Esophagus squamous epithelium (tissue), 4 donors: ENCODE measurements at regions not wholly inside any gene's neighbourhood (a gene's known extent, or its start where the extent isn't known, plus 50 kb on each side); places are given as distances from the start of the nearest gene placed in this dataset.

Source experiments
- CTCF ChIP-seq, 6 experiments: fragments of 450-650 bp in 4 of 6; fragments of 200-600 bp in 2 of 6; sonication (generic) in 2 of 6; IDR thresholded peaks; one replicate each; pipeline ENCODE4 v1.5.1; 2016 to 2019; ENCODE audit warnings: antibody characterized with exemption in 6 of 6, mild to moderate bottlenecking in 4 of 6, moderate library complexity in 4 of 6
- POLR2A ChIP-seq, 4 donors: fragments of 450-650 bp; IDR thresholded peaks; one replicate each; pipeline ENCODE4 v1.6.1; 2017; ENCODE audit warnings: antibody characterized with exemption in 4 of 4, mild to moderate bottlenecking in 4 of 4, moderate library complexity in 3 of 4

GRCh38 chr6:84314377-84314898 is 87.0 kb upstream of the CEP162 start:
- no peak for TF ChIP-seq POLR2A (IDR thresholded peaks at IDR 0.05)
- TF ChIP-seq CTCF (IDR thresholded peaks at IDR 0.05), result no peak
